ENCODE measurements at regions not wholly inside any gene's neighbourhood (a gene's known extent, or its start where the extent isn't known, plus 50 kb on each side); places are given as distances from the start of the nearest gene placed in this dataset.
A peak's percentile ranks its signal among the peaks of the same experiment; 100 is the strongest.

- no peak overlapping the region for H3K4me3 ChIP-seq (ENCODE audit: low read depth, low read length)
- TF ChIP-seq CTCF (conservative IDR thresholded peaks at IDR 0.05; ENCODE audit: low read depth, low read length) = no peak
- no peak for DNase-seq (ENCODE audit: low read depth)
These were observed 210.6 kb upstream of the CHST9 start for GRCh38 chr18:27395752-27396151.

GRCh38 chr18:27394687-27395086 lies 209.6 kb upstream of the CHST9 start:
- no peak for DNase-seq (ENCODE audit: low read depth)
- H3K4me3 ChIP-seq (ENCODE audit: low read depth, low read length) = no peak overlapping the region
- TF ChIP-seq CTCF (conservative IDR thresholded peaks at IDR 0.05; ENCODE audit: low read depth, low read length) = no peak

- TF ChIP-seq CTCF (conservative IDR thresholded peaks at IDR 0.05; ENCODE audit: low read depth, low read length) = no peak
- no peak for DNase-seq (ENCODE audit: low read depth)
- no peak overlapping the region for H3K4me3 ChIP-seq (ENCODE audit: low read depth, low read length)
These were observed 197.6 kb upstream of the CHST9 start for GRCh38 chr18:27382567-27383216.

- no peak for TF ChIP-seq CTCF (conservative IDR thresholded peaks at IDR 0.05; ENCODE audit: low read depth, low read length)
- DNase-seq (ENCODE audit: low read depth) = peak; percentile 99
- H3K4me3 ChIP-seq (ENCODE audit: low read depth, low read length) = no peak overlapping the region
These were observed 193.5 kb upstream of the CHST9 start for GRCh38 chr18:27378431-27379095.

GRCh38 chr18:27377251-27377650 lies 192.1 kb upstream of the CHST9 start:
- DNase-seq (ENCODE audit: low read depth) = peak; percentile 74
- TF ChIP-seq CTCF (conservative IDR thresholded peaks at IDR 0.05; ENCODE audit: low read depth, low read length) = no peak
- no peak overlapping the region for H3K4me3 ChIP-seq (ENCODE audit: low read depth, low read length)

GRCh38 chr18:27372386-27372785 lies 187.3 kb upstream of the CHST9 start:
- H3K4me3 ChIP-seq (ENCODE audit: low read depth, low read length) = no peak overlapping the region
- DNase-seq (ENCODE audit: low read depth) = no peak
- TF ChIP-seq CTCF (conservative IDR thresholded peaks at IDR 0.05; ENCODE audit: low read depth, low read length) = no peak

- no peak for TF ChIP-seq CTCF (conservative IDR thresholded peaks at IDR 0.05; ENCODE audit: low read depth, low read length)
- no peak for DNase-seq (ENCODE audit: low read depth)
- no peak overlapping the region for H3K4me3 ChIP-seq (ENCODE audit: low read depth, low read length)
These were observed 181.6 kb upstream of the CHST9 start for GRCh38 chr18:27366665-27367064.

Data from epithelial cell of proximal tubule (primary cell).